K562 (cell line): ENCODE measurements at regions not wholly inside any gene's neighbourhood (a gene's known extent, or its start where the extent isn't known, plus 50 kb on each side); places are given as distances from the start of the nearest gene placed in this dataset.

Experiments
- ATAC-seq: fragments of 200-7000 bp; cut with Tn5 transposase; 3 replicates; pipeline ENCODE4 v1.9.1; 2020; ENCODE audit warnings: moderate library complexity
- BruUV-seq: library from RNA; stranded (reverse); fragments of 400-500 nt; replicated peaks from 2 replicates; lab custom pipeline; 2021; lab: Mats Ljungman, UMichigan
- CTCF ChIA-PET: fragments of 300-600 bp; formaldehyde crosslinking; extraction: SDS; loops from one replicate; lab custom pipeline; 2021; ENCODE audit warnings: low intra/inter-chr PET ratio; lab: Yijun Ruan, JAX
- POLR2A ChIA-PET: fragments of 300-600, 350-650 bp; sonication (Branson Sonifier 250); formaldehyde crosslinking; extraction: SDS; loops from one replicate; lab custom pipeline; 2021; ENCODE audit warnings: antibody characterized with exemption, inconsistent platforms; lab: Yijun Ruan, JAX
- DNase-seq, 4 experiments: peaks; one replicate each; pipeline versions ENCODE4 v3.0.0 to v3.0.0-alpha.2; 2011 to 2018; ENCODE audit warnings: low spot score in 3 of 4, mixed read lengths in 3 of 4; ENCODE audit errors: extremely low read depth in 1 of 4
- FAIRE-seq: peaks from 2 replicates; lab custom pipeline; 2011; peaks lifted over from hg19 to GRCh38; lab: Jason Lieb, UNC
- H2AFZ ChIP-seq: 2 replicates; pipeline ENCODE4 v1.6.0; 2011; ENCODE audit warnings: low read depth, low read length, control low read depth, inconsistent platforms
- H3K27ac ChIP-seq: fragments of 200-600 bp; 3 replicates; pipeline ENCODE4 v1.8.0; 2011; ENCODE audit warnings: low read depth, mild to moderate bottlenecking, control low read depth, inconsistent platforms, low read length, moderate library complexity, mixed read lengths; ENCODE audit errors: extremely low read depth
- H3K27me3 ChIP-seq, 2 experiments: fragments of 300-600 bp in 1 of 2; 2 replicates in 1 of 2; 3 replicates in 1 of 2; pipeline versions ENCODE4 v1.6.0 to v1.8.0; 2011; ENCODE audit warnings: inconsistent platforms in 2 of 2, low read length in 2 of 2, mild to moderate bottlenecking in 1 of 2, mixed read lengths in 1 of 2, moderate library complexity in 1 of 2; ENCODE audit not compliant: control insufficient read depth in 2 of 2, insufficient read depth in 2 of 2
- H3K36me3 ChIP-seq: fragments of 300-600 bp; 3 replicates; pipeline ENCODE4 v1.8.0; 2011; ENCODE audit warnings: mild to moderate bottlenecking, low read length, inconsistent platforms; ENCODE audit not compliant: control insufficient read depth, insufficient read depth
- H3K4me1 ChIP-seq, 2 experiments: fragments of 200-600 bp in 1 of 2; replicated peaks in 1 of 2; 2 replicates in 1 of 2; 3 replicates in 1 of 2; pipeline versions ENCODE4 v1.5.1 to v1.8.0; 2011; ENCODE audit warnings: inconsistent platforms in 2 of 2, low read length in 2 of 2, mild to moderate bottlenecking in 1 of 2, mixed read lengths in 1 of 2, moderate library complexity in 1 of 2; ENCODE audit not compliant: control insufficient read depth in 2 of 2, insufficient read depth in 2 of 2
- H3K4me2 ChIP-seq: 2 replicates; pipeline ENCODE4 v1.6.1; 2011; ENCODE audit warnings: low read length, control low read depth, inconsistent platforms, mixed read lengths; ENCODE audit not compliant: insufficient read depth
- H3K4me3 ChIP-seq: fragments of 200-600 bp; sonication (generic), shearing (Covaris generic); 2 replicates; pipeline ENCODE4 v1.5.1; 2016; ENCODE audit warnings: control low read depth, inconsistent platforms
- H3K79me2 ChIP-seq: fragments of 200-600 bp; 3 replicates; pipeline ENCODE4 v1.8.0; 2011; ENCODE audit warnings: low read length, inconsistent platforms; ENCODE audit not compliant: control insufficient read depth, insufficient read depth
- H3K9ac ChIP-seq, 2 experiments: 2 replicates each; pipeline versions ENCODE4 v1.6.0 to v1.6.1; 2011; ENCODE audit warnings: low read depth in 2 of 2, low read length in 2 of 2, control low read depth in 1 of 2, inconsistent platforms in 1 of 2, mild to moderate bottlenecking in 1 of 2, mixed read lengths in 1 of 2; ENCODE audit not compliant: insufficient read depth in 1 of 2
- H3K9me1 ChIP-seq: one replicate; pipeline ENCODE4 v1.6.0; 2011; ENCODE audit warnings: inconsistent platforms, mild to moderate bottlenecking, low read length, moderate library complexity; ENCODE audit not compliant: control insufficient read depth, insufficient read depth
- H3K9me3 ChIP-seq: replicated peaks from 2 replicates; pipeline ENCODE4 v1.5.1; 2011; ENCODE audit warnings: low read depth, low read length, inconsistent platforms; ENCODE audit not compliant: control insufficient read depth, insufficient read depth
- H4K20me1 ChIP-seq: replicated peaks from 2 replicates; pipeline ENCODE4 v1.6.1; 2011; ENCODE audit warnings: low read length, inconsistent platforms, mixed read lengths; ENCODE audit not compliant: control insufficient read depth, insufficient read depth
- ARHGAP35 ChIP-seq: fragments of 450-650 bp; IDR thresholded peaks from 2 replicates; pipeline ENCODE4 v1.6.1; 2018; ENCODE audit not compliant: partially characterized antibody
- CAMTA2 ChIP-seq: fragments of 250-450 bp; sonication (Bioruptor Pico); conservative IDR thresholded peaks from 2 replicates; pipeline ENCODE4 v1.5.1; 2022
- CHCHD3 ChIP-seq: fragments of 250-450 bp; sonication (Bioruptor Pico); IDR thresholded peaks from 2 replicates; pipeline ENCODE4 v2.1.2; 2022; ENCODE audit warnings: mild to moderate bottlenecking
- EHMT2 ChIP-seq: fragments of 450-650 bp; IDR thresholded peaks from 2 replicates; pipeline ENCODE4 v1.6.1; 2018; ENCODE audit warnings: antibody characterized with exemption
- NR2F6 ChIP-seq: fragments of 450-650 bp; formaldehyde crosslinking; IDR thresholded peaks from 2 replicates; pipeline ENCODE4 v1.4.0; 2020; ENCODE audit warnings: mild to moderate bottlenecking
- SIN3A ChIP-seq, 2 experiments: fragments of 150-350 bp in 1 of 2; IDR thresholded peaks; 2 replicates each; pipeline ENCODE4 v1.6.1; 2011 to 2016; ENCODE audit warnings: borderline replicate concordance in 2 of 2, low read depth in 2 of 2, low read length in 2 of 2, mild to moderate bottlenecking in 2 of 2, moderate library complexity in 2 of 2; ENCODE audit not compliant: control insufficient read depth in 1 of 2
- TCF15 ChIP-seq: fragments of 250-450 bp; sonication (Bioruptor Pico); IDR thresholded peaks from 2 replicates; pipeline ENCODE4 v1.8.0; 2022; ENCODE audit warnings: moderate library complexity, mild to moderate bottlenecking, inconsistent platforms
- ZNF239 ChIP-seq: fragments of 250-450 bp; sonication (Bioruptor Pico); IDR thresholded peaks from 2 replicates; pipeline ENCODE4 v1.4.0; 2020; ENCODE audit warnings: mild to moderate bottlenecking
- ZNF551 ChIP-seq: fragments of 250-450 bp; sonication (Bioruptor Pico); IDR thresholded peaks from 2 replicates; pipeline ENCODE4 v1.5.0; 2021; ENCODE audit warnings: mild to moderate bottlenecking, moderate library complexity
- WGBS: fragments of 100-300 bp; shearing (Covaris generic); methylation state at CpG from one replicate; pipeline ENCODE4 v1.1.6; 2016; ENCODE audit warnings: low coverage, mixed read lengths; ENCODE audit not compliant: insufficient coverage; ENCODE audit errors: missing lambda C conversion rate; 5-methylcytosine and 5-hydroxymethylcytosine counted together
- in situ Hi-C: fragments of 300-500 bp; cut with MboI; formaldehyde crosslinking; loops from 4 replicates; pipeline ENCODE4 v1.15.0; 2018; ENCODE audit warnings: inconsistent platforms, mixed read lengths
- intact Hi-C: fragments of 100-400 bp; cut with micrococcal nuclease; formaldehyde crosslinking; loops from 2 replicates; pipeline ENCODE4 v1.14.2; 2022

- TF ChIP-seq ZNF239 (CRISPR knock-in tag), result no peak
- no peak for TF ChIP-seq CAMTA2 (CRISPR knock-in tag)
- no peak for TF ChIP-seq ARHGAP35
- TF ChIP-seq, all 486 proteins: peak for 0
Observed at GRCh38 chr10:130337696-130338635, 201.8 kb downstream of the GLRX3 start (continued).

GRCh38 chr10:130338636-130339024 is 202.4 kb downstream of the GLRX3 start:
- DNase-seq, result no peak
- no peaks in the 10 kb centered on the region for H4K20me1 ChIP-seq
- in situ Hi-C loops, result no loop called here
- H2AFZ ChIP-seq, result no peak overlapping the region
- H3K4me3 ChIP-seq, result no peak overlapping the region
- TF ChIP-seq TCF15 (no peak), CHCHD3 (CRISPR knock-in tag) (no peak), SIN3A (IDR thresholded peaks at IDR 0.05; ENCODE audit: borderline replicate concordance in 2 of 2, control insufficient read depth in 1 of 2, low read depth in 2 of 2, low read length in 2 of 2) (no peak), NR2F6 (no peak), ZNF551 (CRISPR knock-in tag) (no peak), EHMT2 (no peak)
- FAIRE-seq, result no peak
- no peaks in the 10 kb centered on the region for H3K79me2 ChIP-seq
- 0% methylated on average over 2 of the region's 5 CpGs for WGBS
- H3K27ac ChIP-seq, result no peak overlapping the region
- H3K9me1 ChIP-seq, result no peaks in the 10 kb centered on the region
- CTCF ChIA-PET, result no interaction called here
- POLR2A ChIA-PET, result no interaction called here
- H3K27me3 ChIP-seq, result peaks cover 0 to 10% of the 10 kb centered on the region in 2 experiments; a peak in 1 of 5 replicates
- no peak overlapping the region for H3K9ac ChIP-seq
- H3K4me2 ChIP-seq, result no peak overlapping the region
- BruUV-seq, result no TSS peak
- ATAC-seq, result no peak
- intact Hi-C loops, result no loop called here
- H3K4me1 ChIP-seq, result no peaks in the 10 kb centered on the region
- H3K9me3 ChIP-seq, result no peaks in the 10 kb centered on the region
- H3K36me3 ChIP-seq, result no peaks in the 10 kb centered on the region
